GM19467 (cell line): ENCODE measurements at regions not wholly inside any gene's neighbourhood (a gene's known extent, or its start where the extent isn't known, plus 50 kb on each side); places are given as distances from the start of the nearest gene placed in this dataset.
"Not testable (repeated sequence)": the region's sequence is repeated elsewhere in the genome, so short reads cannot be mapped to it uniquely, and the experiment has no call there.

ENCODE experiments used
- ATAC-seq: cut with Tn5 transposase; IDR thresholded peaks from one replicate; pipeline ENCODE4 v1.9.1; 2021; ENCODE audit warnings: mild to moderate bottlenecking, moderate library complexity; ENCODE audit not compliant: unreplicated experiment

- not testable (repeated sequence) for ATAC-seq
Observed at GRCh38 chr4:9505341-9505740, 61.1 kb downstream of the DEFB131A start.

- not testable (repeated sequence) for ATAC-seq
Observed at GRCh38 chr4:9506672-9507071, 62.5 kb downstream of the DEFB131A start.

GRCh38 chr4:9512941-9513340, 68.7 kb downstream of the DEFB131A start:
- not testable (repeated sequence) for ATAC-seq

- not testable (repeated sequence) for ATAC-seq
Observed at GRCh38 chr4:9519631-9520030, 75.4 kb downstream of the DEFB131A start.

GRCh38 chr4:9522903-9523302, 78.7 kb downstream of the DEFB131A start:
- ATAC-seq, result not testable (repeated sequence)

- not testable (repeated sequence) for ATAC-seq
Observed at GRCh38 chr4:9524406-9524805, 80.2 kb downstream of the DEFB131A start.

GRCh38 chr4:9532134-9532862, 88.1 kb downstream of the DEFB131A start:
- ATAC-seq, result not testable (repeated sequence)

- not testable (repeated sequence) for ATAC-seq
Observed at GRCh38 chr4:9532863-9533192, 88.6 kb downstream of the DEFB131A start.

DNA sequence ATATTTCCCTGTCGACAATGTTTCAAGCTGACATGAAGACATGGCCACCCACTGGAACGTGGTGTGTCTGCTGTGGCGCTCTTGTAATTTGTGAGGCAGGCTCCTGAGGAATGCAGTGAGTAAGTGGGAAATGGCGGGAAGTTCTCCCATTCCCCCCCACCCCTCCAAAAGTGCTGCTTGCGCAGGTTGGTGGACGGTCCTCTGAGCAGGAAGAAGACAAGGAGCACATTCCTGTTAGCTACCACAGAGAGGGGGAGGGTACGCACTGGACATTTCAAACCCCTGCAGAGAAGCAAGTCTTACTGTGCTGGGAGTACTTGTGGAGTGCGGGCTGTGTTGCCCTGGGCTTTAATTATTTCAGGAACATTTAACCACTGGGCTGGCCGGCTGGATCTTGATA, 92.9 kb downstream of the DEFB131A start:
- not testable (repeated sequence) for ATAC-seq

DNA sequence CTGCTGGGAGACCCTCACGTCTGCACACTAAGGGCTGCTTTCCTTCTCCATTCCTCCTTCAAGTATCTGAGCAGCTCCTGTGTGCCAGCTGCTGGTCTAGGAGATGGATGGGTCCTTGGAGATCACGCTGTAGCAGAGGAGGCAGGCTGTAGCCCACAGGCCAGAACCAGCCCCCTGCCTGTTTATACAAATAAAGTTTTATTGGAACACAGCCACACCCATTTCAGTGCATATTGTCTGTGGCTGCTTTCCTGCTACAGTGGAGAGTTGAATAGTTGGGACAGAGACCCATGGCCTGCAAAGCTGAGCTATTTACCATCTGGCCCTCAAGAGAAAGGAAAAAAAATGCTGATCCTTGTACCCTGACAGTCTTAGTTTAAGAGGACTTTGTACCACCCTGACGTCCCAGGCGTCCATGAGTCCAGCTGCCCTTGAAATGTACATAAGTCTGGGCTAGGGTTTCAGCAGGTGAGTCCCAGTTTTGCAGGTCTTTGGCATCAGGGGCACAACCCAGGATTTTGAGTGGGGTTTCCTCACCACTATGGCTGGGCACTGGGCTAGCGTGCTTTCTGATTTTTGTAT, 95.8 kb downstream of the DEFB131A start:
- ATAC-seq, result not testable (repeated sequence)

DNA sequence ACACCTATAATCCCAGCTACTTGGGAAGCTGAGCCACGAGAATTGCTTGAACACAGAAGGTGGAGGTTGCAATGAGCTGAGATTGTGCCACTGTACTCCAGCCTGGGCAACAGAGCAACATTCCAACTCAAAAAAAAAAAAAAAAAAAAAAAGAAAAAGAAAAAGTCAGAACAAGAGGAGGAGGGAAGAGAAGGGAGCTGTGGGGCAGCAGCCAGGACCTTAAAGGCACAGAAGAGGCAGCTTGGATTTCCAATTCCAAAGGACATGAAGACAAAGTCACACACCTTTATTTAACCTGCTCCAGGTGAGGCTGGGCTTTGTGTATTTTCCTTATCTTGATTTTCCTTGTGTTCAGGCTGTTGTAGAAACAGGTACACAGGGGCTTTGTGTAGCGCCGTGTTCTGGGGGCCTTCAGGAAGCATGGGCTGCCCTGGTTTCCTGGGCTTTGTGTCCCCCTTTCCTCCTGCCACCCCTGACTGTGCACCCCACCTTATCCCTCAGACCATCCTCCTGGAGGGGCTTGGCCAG, 97.2 kb downstream of the DEFB131A start:
- ATAC-seq, result not testable (repeated sequence)

- ATAC-seq, result not testable (repeated sequence)
Observed at GRCh38 chr4:9544851-9545250, 100.6 kb downstream of the DEFB131A start.

- ATAC-seq, result not testable (repeated sequence)
Observed at GRCh38 chr4:9547470-9547869, 103.3 kb downstream of the DEFB131A start.

DNA sequence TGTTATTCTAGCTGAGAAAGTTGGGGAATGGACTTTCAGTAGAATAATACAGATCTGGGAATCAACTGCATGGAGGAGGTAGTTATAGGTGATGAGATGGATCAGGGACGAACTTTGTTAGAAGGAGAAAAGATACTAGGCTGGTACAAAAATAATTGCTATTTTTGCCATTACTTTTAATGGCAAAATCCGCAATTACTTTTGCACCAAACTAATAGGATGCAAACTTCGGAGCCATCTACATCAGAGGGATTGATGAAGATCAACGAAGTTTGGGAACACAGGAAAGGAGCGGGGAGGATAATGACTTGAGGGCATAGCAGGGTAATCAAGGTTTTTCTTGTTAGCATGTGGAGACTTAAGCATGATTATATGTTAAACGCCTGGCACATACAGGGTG, 111.9 kb downstream of the DEFB131A start:
- not testable (repeated sequence) for ATAC-seq

- ATAC-seq, result not testable (repeated sequence)
Observed at GRCh38 chr4:9577869-9578268, 133.7 kb downstream of the DEFB131A start.

DNA sequence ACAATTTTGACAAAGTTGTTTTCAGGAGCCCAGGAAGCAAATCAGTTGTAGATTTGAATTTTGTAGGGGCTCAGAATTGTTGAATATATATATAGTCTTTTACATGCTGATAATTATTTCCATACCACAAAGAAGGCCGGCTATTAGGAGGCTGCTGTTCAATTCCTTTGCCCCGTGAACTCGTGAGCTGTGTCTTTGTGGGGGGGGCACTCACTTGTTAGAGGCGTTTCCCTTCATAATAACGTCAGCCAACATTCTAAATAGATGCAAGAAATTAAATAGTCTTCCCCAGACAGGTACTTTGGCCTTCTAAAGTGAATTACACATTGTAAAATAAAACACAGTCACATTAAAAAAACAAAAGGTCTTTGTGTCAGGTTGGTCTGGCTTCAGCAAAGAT, 138.7 kb downstream of the DEFB131A start:
- ATAC-seq, result not testable (repeated sequence)

DNA sequence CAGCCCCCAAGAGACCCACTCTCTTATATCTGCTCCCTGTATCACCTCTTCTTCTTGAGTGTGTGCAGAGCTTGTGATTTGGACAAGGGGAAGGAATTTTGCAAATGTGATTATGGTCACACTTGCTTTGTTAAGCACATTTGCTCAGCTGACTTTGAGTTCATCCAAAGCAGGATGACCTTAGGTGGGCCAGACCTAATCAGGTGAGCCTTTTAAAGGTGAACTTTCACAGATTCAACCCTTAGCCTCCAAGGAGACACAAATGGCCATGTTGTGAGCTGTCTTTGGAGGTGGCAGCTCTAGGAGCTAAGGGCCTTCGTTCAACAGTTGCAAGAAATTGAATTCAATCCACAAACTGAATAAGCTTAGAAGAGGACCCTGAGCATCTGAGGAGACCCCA, 147.8 kb downstream of the DEFB131A start:
- ATAC-seq, result no peak

DNA sequence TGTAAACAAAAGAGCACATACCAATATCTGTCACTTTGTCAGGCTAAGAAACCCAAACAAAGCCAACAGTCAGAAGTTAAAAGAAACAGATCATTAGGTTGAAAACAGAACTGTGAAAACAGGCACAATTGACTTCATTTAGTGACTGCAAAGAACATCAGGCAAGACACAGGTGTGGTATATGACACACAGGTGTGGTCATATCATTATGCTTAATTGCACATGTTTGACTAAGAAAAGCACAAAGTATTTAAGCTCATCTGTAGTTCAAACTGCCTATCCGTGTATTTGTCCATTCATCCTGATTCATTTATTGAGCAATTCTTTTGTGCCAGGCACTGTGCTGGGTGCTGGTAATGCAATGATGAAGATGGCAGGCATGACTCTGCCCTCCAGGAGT, 150.7 kb downstream of the DEFB131A start:
- ATAC-seq, result no peak

DNA sequence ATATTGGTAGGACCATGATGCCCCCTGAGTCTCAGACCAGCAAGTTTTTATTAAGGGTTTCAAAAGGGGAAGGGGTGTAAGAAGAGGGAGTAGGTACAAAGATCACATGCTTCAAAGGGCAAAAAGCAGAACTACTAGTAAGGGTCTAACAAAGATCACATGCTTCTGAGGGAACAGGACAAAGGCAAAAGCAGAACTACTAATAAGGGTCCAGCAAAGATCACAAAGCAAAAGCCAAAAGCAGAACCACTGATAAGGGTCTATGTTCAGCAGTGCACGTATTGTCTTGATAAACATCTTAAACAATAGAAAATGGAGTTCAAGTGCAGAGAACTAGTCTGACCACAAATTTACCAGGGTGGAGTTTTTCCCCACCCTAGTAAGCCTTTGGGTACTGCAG, 151.3 kb downstream of the DEFB131A start:
- ATAC-seq, result not testable (repeated sequence)

- ATAC-seq, result no peak
Observed at GRCh38 chr4:9599266-9599665, 155.1 kb downstream of the DEFB131A start.

GRCh38 chr4:9600246-9600645, 156.0 kb downstream of the DEFB131A start:
- ATAC-seq, result no peak

- no peak for ATAC-seq
Observed at GRCh38 chr4:9602389-9602914, 158.2 kb downstream of the DEFB131A start.
